ENCODE measurements at regions not wholly inside any gene's neighbourhood (a gene's known extent, or its start where the extent isn't known, plus 50 kb on each side); places are given as distances from the start of the nearest gene placed in this dataset.

DNA sequence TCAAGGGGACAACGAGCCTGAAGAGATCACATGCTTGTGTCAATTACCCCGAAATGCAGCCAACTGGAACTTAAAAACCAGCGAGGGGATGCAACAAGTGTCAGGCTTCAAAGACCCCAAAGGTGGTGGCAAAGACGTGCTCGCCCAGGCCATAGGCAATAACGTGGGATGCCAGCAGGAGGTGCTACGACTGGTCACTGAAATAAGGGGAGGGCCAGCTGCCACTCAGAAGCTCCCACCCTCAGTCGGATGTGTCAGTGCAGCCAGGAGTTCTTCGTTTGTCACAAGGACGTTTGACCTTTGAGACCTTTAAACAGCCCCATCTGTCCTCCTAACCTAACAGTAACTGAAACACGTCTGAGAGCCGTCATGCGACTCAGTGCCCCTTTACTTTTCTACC, 556.8 kb upstream of the PCDH10 start:
- no peaks in the 10 kb centered on the region for H4K20me1 ChIP-seq (ENCODE audit: control insufficient read depth, insufficient read depth, insufficient read length)
- H4K91ac ChIP-seq (ENCODE audit: insufficient read length, low read depth, low read length) = no peak overlapping the region
- H3K56ac ChIP-seq (ENCODE audit: insufficient read length, low read depth, low read length) = no peak overlapping the region
- H3K9me3 ChIP-seq (ENCODE audit: control insufficient read depth, low read depth, low read length) = no peaks in the 10 kb centered on the region
- H3K23ac ChIP-seq (ENCODE audit: insufficient read length, low read depth, low read length) = no peak overlapping the region
- no peak overlapping the region for H3K18ac ChIP-seq (ENCODE audit: insufficient read length, low read depth, low read length)
- peak; percentile 36 for DNase-seq
- no CpG with 5 or more reads among the region's 13 CpGs for WGBS (ENCODE audit: extremely low coverage, insufficient read length, low lambda C conversion rate)
- 0 out of 3 replicates have a peak, but pooled peaks have one; percentile 32 for TF ChIP-seq CTCF (conservative IDR thresholded peaks at IDR 0.05)
- no peak overlapping the region for H3K4ac ChIP-seq (ENCODE audit: low read depth, low read length)
- H3K27me3 ChIP-seq (ENCODE audit: insufficient read depth, low read length) = no peaks in the 10 kb centered on the region
- no peak overlapping the region for H2AFZ ChIP-seq (ENCODE audit: low read length)
- Mint-ChIP-seq H3K27me3 (ENCODE audit: low read depth) (no peaks in the 10 kb centered on the region), H3K4me1 (no peaks in the 10 kb centered on the region), H3K36me3 (ENCODE audit: insufficient read depth in 1 of 3, low read depth in 3 of 3) (no peaks in the 10 kb centered on the region; a peak in 1 of 7 replicates), H3K9me3 (peaks cover 0 to 9% of the 10 kb centered on the region in 2 experiments; a peak in 3 of 5 replicates), H3K4me3 (no peak overlapping the region), H3K27ac (no peak overlapping the region)
- H4K8ac ChIP-seq (replicated peaks; ENCODE audit: insufficient read length, low read depth, low read length) = no peak overlapping the region
- no peak overlapping the region for H3K4me2 ChIP-seq (ENCODE audit: insufficient read depth, insufficient read length, low read length)
- H3K27ac ChIP-seq (ENCODE audit: insufficient read length, low read depth, low read length) = no peak overlapping the region
- H2BK12ac ChIP-seq (ENCODE audit: insufficient read length, low read depth, low read length) = no peak overlapping the region
- H3T11ph ChIP-seq (ENCODE audit: low read length) = no peak overlapping the region
- H3K9ac ChIP-seq (ENCODE audit: extremely low read depth, insufficient read length, low read length) = no peak overlapping the region
- no peaks in the 10 kb centered on the region for H3K23me2 ChIP-seq (ENCODE audit: insufficient read length, low read depth, low read length, poor library complexity, severe bottlenecking)
- H4K5ac ChIP-seq (ENCODE audit: insufficient read length, low read depth, low read length) = no peak overlapping the region
- no peaks in the 10 kb centered on the region for H3K79me2 ChIP-seq (ENCODE audit: insufficient read depth, low read length)
- H2BK120ac ChIP-seq (ENCODE audit: low read depth, low read length, poor library complexity, severe bottlenecking) = no peak overlapping the region
- H3K14ac ChIP-seq (ENCODE audit: insufficient read depth, low read length) = no peak overlapping the region
- H2BK20ac ChIP-seq (ENCODE audit: low read depth, low read length, poor library complexity, severe bottlenecking) = no peak overlapping the region
- H3K4me1 ChIP-seq (ENCODE audit: insufficient read depth, low read length) = no peaks in the 10 kb centered on the region
- H2BK5ac ChIP-seq (ENCODE audit: insufficient read length, low read length) = no peak overlapping the region
- no peak overlapping the region for H2AK5ac ChIP-seq (ENCODE audit: insufficient read length, low read length)
- H2BK15ac ChIP-seq (ENCODE audit: low read depth, low read length) = no peak overlapping the region
- H3K79me1 ChIP-seq (ENCODE audit: insufficient read depth, low read depth, low read length, poor library complexity, severe bottlenecking) = no peaks in the 10 kb centered on the region
